ENCODE measurements at regions not wholly inside any gene's neighbourhood (a gene's known extent, or its start where the extent isn't known, plus 50 kb on each side); places are given as distances from the start of the nearest gene placed in this dataset.

DNA sequence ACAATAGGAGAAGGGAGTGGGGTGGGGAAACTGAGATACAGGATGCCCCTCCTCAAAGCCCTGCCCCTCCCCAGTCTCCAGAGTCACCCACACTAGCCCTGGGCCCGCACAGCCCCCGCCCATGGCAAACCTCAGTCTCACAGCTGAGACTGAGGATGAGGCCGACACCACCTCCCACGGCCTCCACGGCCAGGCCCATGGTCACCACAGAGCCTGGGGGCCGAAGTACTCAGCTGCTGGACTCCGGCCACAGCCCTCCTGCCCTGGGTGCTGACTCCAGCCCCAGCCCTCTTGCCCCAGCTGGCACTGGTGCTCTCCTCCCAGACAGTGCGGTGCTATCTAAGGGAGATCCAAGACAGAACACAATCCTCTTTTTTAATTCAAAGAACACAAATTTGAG, 176.1 kb downstream of the TTLL2 start:
- H3K27ac ChIP-seq, result no peak overlapping the region
- TF ChIP-seq, protein P1, sequence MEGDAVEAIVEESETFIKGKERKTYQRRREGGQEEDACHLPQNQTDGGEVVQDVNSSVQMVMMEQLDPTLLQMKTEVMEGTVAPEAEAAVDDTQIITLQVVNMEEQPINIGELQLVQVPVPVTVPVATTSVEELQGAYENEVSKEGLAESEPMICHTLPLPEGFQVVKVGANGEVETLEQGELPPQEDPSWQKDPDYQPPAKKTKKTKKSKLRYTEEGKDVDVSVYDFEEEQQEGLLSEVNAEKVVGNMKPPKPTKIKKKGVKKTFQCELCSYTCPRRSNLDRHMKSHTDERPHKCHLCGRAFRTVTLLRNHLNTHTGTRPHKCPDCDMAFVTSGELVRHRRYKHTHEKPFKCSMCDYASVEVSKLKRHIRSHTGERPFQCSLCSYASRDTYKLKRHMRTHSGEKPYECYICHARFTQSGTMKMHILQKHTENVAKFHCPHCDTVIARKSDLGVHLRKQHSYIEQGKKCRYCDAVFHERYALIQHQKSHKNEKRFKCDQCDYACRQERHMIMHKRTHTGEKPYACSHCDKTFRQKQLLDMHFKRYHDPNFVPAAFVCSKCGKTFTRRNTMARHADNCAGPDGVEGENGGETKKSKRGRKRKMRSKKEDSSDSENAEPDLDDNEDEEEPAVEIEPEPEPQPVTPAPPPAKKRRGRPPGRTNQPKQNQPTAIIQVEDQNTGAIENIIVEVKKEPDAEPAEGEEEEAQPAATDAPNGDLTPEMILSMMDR (conservative IDR thresholded peaks at IDR 0.05), result no peak

GRCh38 chr6:167501831-167502385, 177.0 kb downstream of the TTLL2 start:
- TF ChIP-seq, protein P1 (conservative IDR thresholded peaks at IDR 0.05), result peak; percentile 41
- H3K27ac ChIP-seq, result no peak overlapping the region

GRCh38 chr6:167502471-167502870, 177.6 kb downstream of the TTLL2 start:
- TF ChIP-seq, protein P1 (conservative IDR thresholded peaks at IDR 0.05), result no peak
- no peak overlapping the region for H3K27ac ChIP-seq

GRCh38 chr6:167504385-167504961, 179.6 kb downstream of the TTLL2 start:
- H3K27ac ChIP-seq, result no peak overlapping the region
- TF ChIP-seq, protein P1 (conservative IDR thresholded peaks at IDR 0.05), result no peak

- H3K27ac ChIP-seq, result no peak overlapping the region
- TF ChIP-seq, protein P1 (conservative IDR thresholded peaks at IDR 0.05), result no peak
Observed at GRCh38 chr6:167505199-167505598, 180.3 kb downstream of the TTLL2 start.

GRCh38 chr6:167505782-167506181, 180.9 kb downstream of the TTLL2 start:
- H3K27ac ChIP-seq, result no peak overlapping the region
- TF ChIP-seq, protein P1 (conservative IDR thresholded peaks at IDR 0.05), result no peak

DNA sequence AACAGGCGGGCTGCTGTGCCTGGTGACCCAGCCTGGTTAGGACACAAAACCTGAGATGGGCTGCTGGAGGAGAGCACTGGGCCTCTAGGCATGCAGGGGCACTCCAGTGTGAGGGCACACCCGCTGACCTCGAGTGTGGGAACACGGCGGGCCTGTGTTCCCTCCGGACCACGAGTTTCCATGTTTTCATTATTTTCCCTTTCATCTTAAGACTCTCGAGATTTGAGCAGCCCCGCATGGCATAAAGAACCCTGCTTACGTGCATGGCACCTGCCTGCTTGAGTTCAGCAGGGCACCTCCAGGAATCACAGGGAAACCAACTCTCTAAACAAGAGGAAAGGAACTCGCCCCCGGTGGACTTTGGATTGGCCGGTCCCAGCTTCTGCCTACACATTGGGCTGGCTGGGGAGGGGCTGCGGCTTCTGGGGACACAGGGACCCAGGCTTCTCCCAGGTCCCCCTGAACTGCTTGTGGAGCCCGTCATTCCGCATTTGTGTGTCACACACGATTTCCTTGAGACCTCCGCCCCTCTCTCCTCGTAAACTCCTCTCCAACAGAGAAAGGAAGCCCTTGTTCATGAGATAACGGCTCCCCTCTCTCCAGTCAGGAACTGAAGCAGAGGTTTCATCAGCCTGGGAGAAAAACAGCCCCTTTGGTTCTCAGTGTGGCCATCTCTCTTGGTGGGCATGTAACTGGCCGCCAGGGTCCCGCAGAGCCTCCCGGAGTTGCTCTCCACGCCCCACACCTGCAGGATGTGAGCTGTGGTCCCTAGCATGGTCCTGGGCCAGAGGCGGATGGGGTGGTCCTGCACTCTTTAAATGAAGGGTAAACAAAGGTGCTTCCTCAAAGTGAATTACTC, 181.8 kb downstream of the TTLL2 start:
- no peak overlapping the region for H3K27ac ChIP-seq
- TF ChIP-seq, protein P1 (conservative IDR thresholded peaks at IDR 0.05), result no peak
